ENCODE measurements at regions not wholly inside any gene's neighbourhood (a gene's known extent, or its start where the extent isn't known, plus 50 kb on each side); places are given as distances from the start of the nearest gene placed in this dataset.
A peak's percentile ranks its signal among the peaks of the same experiment; 100 is the strongest.

GRCh38 chr1:239239529-239239928, 146.8 kb upstream of the CHRM3 start:
- Mint-ChIP-seq H3K4me1 (ENCODE audit: low read depth, unreplicated experiment) (no peaks in the 10 kb centered on the region), H3K36me3 (ENCODE audit: insufficient read depth, unreplicated experiment) (no peaks in the 10 kb centered on the region), H3K9me3 (ENCODE audit: unreplicated experiment) (no peaks in the 10 kb centered on the region), H3K27ac (ENCODE audit: unreplicated experiment) (no peak overlapping the region), H3K27me3 (ENCODE audit: insufficient read depth, unreplicated experiment) (no peaks in the 10 kb centered on the region), H3K4me3 (ENCODE audit: unreplicated experiment) (no peak overlapping the region)
- no peaks in the 10 kb centered on the region; the same call in 1 of the 2 replicates for H3K4me1 ChIP-seq
- no peak for DNase-seq
- no TSS peak for BruUV-seq (replicated peaks)
- H3K36me3 ChIP-seq (ENCODE audit: control insufficient read depth, insufficient read depth, low read length), result no peaks in the 10 kb centered on the region
- no peaks in the 10 kb centered on the region for H3K9me3 ChIP-seq
- H3K27me3 ChIP-seq (replicated peaks; ENCODE audit: control insufficient read depth, insufficient read depth, low read length), result no peaks in the 10 kb centered on the region
- ChIA-PET POLR2A (no interaction called here), CTCF (no interaction called here)
- TF ChIP-seq CTCF (IDR thresholded peaks at IDR 0.05; ENCODE audit: insufficient read depth in 1 of 2, low read depth in 1 of 2, low read length in 1 of 2, severe bottlenecking in 1 of 2, unreplicated experiment in 1 of 2), result no peak
- no peak overlapping the region for H3K4me3 ChIP-seq (ENCODE audit: low read depth, low read length)
- intact Hi-C loops (cut with micrococcal nuclease; ENCODE audit: unreplicated experiment), result loop anchor here (10.0 kb wide), 1 partner anchor 655 kb away; no protein-coding TSS in a partner anchor

- no TSS peak for BruUV-seq (replicated peaks)
- no peaks in the 10 kb centered on the region for H3K9me3 ChIP-seq
- no peaks in the 10 kb centered on the region for H3K27me3 Mint-ChIP-seq (ENCODE audit: insufficient read depth, unreplicated experiment)
- H3K4me1 ChIP-seq, result peaks cover 13% of the 10 kb centered on the region
- DNase-seq, result peak in 1 of 2 experiments; percentile 8
- no peaks in the 10 kb centered on the region for H3K36me3 ChIP-seq (ENCODE audit: control insufficient read depth, insufficient read depth, low read length)
- H3K4me3 Mint-ChIP-seq (ENCODE audit: unreplicated experiment), result no peak overlapping the region
- H3K36me3 Mint-ChIP-seq (ENCODE audit: insufficient read depth, unreplicated experiment), result no peaks in the 10 kb centered on the region
- no peak overlapping the region for H3K4me3 ChIP-seq (ENCODE audit: low read depth, low read length)
- H3K9me3 Mint-ChIP-seq (ENCODE audit: unreplicated experiment), result no peaks in the 10 kb centered on the region
- intact Hi-C loops (cut with micrococcal nuclease; ENCODE audit: unreplicated experiment), result loop anchor here (10.0 kb wide), 1 partner anchor 657 kb away; no protein-coding TSS in a partner anchor
- H3K27ac Mint-ChIP-seq (ENCODE audit: unreplicated experiment), result no peak overlapping the region
- POLR2A ChIA-PET, result no interaction called here
- CTCF ChIA-PET, result no interaction called here
- H3K4me1 Mint-ChIP-seq (ENCODE audit: low read depth, unreplicated experiment), result peaks cover 11% of the 10 kb centered on the region
- no peak for TF ChIP-seq CTCF (IDR thresholded peaks at IDR 0.05; ENCODE audit: insufficient read depth in 1 of 2, low read depth in 1 of 2, low read length in 1 of 2, severe bottlenecking in 1 of 2, unreplicated experiment in 1 of 2)
- no peaks in the 10 kb centered on the region for H3K27me3 ChIP-seq (replicated peaks; ENCODE audit: control insufficient read depth, insufficient read depth, low read length)
Measured at GRCh38 chr1:239237912-239238311, 148.5 kb upstream of the CHRM3 start.

GRCh38 chr1:239233626-239234025, 152.7 kb upstream of the CHRM3 start:
- no peak overlapping the region for H3K4me3 ChIP-seq (ENCODE audit: low read depth, low read length)
- peaks cover 3% of the 10 kb centered on the region for H3K9me3 ChIP-seq
- ChIA-PET CTCF (no interaction called here), POLR2A (no interaction called here)
- peaks cover 17% of the 10 kb centered on the region for H3K4me1 ChIP-seq
- no peaks in the 10 kb centered on the region for H3K27me3 ChIP-seq (replicated peaks; ENCODE audit: control insufficient read depth, insufficient read depth, low read length)
- no peaks in the 10 kb centered on the region for H3K36me3 ChIP-seq (ENCODE audit: control insufficient read depth, insufficient read depth, low read length)
- DNase-seq, result peak in 1 of 2 experiments; percentile 17
- Mint-ChIP-seq H3K27ac (ENCODE audit: unreplicated experiment) (no peak overlapping the region), H3K36me3 (ENCODE audit: insufficient read depth, unreplicated experiment) (no peaks in the 10 kb centered on the region), H3K9me3 (ENCODE audit: unreplicated experiment) (peaks cover 28% of the 10 kb centered on the region), H3K4me1 (ENCODE audit: low read depth, unreplicated experiment) (peaks cover 18% of the 10 kb centered on the region), H3K27me3 (ENCODE audit: insufficient read depth, unreplicated experiment) (no peaks in the 10 kb centered on the region), H3K4me3 (ENCODE audit: unreplicated experiment) (no peak overlapping the region)
- intact Hi-C loops (cut with micrococcal nuclease; ENCODE audit: unreplicated experiment), result loop anchor here (1.0 to 10.0 kb wide), 3 partner anchors 21 to 661 kb away; no protein-coding TSS in a partner anchor
- BruUV-seq (replicated peaks), result no TSS peak
- TF ChIP-seq CTCF (IDR thresholded peaks at IDR 0.05; ENCODE audit: insufficient read depth in 1 of 2, low read depth in 1 of 2, low read length in 1 of 2, severe bottlenecking in 1 of 2, unreplicated experiment in 1 of 2), result no peak

Measured in Caco-2 (cell line).